Esophagus muscularis mucosa (tissue), 3 donors: ENCODE measurements at regions not wholly inside any gene's neighbourhood (a gene's known extent, or its start where the extent isn't known, plus 50 kb on each side); places are given as distances from the start of the nearest gene placed in this dataset.

Experiments used
- POLR2AphosphoS5 ChIP-seq, 2 donors: sonication (generic); formaldehyde crosslinking; IDR thresholded peaks; one replicate each; pipeline ENCODE4 v1.6.1; 2017; ENCODE audit warnings: antibody characterized with exemption in 2 of 2
- TF ChIP-seq, protein P1 (sequence below), 3 experiments: fragments of 200-600 bp in 2 of 3; fragments of 450-650 bp in 1 of 3; sonication (generic) in 2 of 3; IDR thresholded peaks; one replicate each; pipeline ENCODE4 v1.5.1; 2017 to 2019; ENCODE audit warnings: antibody characterized with exemption in 3 of 3, mild to moderate bottlenecking in 2 of 3, moderate library complexity in 1 of 3

DNA sequence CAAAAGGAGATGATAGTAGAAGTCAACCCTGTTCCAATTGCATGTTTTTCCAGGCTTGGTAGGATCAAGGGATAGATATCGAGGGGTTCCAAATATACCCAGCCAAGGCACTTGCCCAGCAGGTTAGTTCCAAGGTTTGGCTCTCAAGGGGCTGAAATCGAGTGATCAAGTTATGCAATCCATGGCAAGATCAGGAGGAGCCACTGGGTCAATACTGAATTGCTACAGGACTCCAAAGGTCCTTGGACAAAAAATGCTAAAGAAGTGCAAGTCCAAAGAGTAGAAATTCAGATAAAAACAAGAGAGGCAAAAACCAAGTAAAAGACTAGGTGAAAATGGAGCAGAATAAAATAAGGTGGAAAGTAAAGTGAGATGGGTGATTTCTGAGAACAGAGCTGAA, 179.1 kb upstream of the RFX3 start:
- TF ChIP-seq POLR2AphosphoS5 (IDR thresholded peaks at IDR 0.05) = no peak
- TF ChIP-seq, protein P1, sequence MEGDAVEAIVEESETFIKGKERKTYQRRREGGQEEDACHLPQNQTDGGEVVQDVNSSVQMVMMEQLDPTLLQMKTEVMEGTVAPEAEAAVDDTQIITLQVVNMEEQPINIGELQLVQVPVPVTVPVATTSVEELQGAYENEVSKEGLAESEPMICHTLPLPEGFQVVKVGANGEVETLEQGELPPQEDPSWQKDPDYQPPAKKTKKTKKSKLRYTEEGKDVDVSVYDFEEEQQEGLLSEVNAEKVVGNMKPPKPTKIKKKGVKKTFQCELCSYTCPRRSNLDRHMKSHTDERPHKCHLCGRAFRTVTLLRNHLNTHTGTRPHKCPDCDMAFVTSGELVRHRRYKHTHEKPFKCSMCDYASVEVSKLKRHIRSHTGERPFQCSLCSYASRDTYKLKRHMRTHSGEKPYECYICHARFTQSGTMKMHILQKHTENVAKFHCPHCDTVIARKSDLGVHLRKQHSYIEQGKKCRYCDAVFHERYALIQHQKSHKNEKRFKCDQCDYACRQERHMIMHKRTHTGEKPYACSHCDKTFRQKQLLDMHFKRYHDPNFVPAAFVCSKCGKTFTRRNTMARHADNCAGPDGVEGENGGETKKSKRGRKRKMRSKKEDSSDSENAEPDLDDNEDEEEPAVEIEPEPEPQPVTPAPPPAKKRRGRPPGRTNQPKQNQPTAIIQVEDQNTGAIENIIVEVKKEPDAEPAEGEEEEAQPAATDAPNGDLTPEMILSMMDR (IDR thresholded peaks at IDR 0.05) = no peak
